Lower leg skin (tissue), 3 donors: ENCODE measurements at regions not wholly inside any gene's neighbourhood (a gene's known extent, or its start where the extent isn't known, plus 50 kb on each side); places are given as distances from the start of the nearest gene placed in this dataset.

Source experiments
- CTCF ChIP-seq, 3 donors: fragments of 450-650 bp; IDR thresholded peaks; one replicate each; pipeline ENCODE4 v1.5.1; 2016; ENCODE audit warnings: antibody characterized with exemption in 3 of 3, mild to moderate bottlenecking in 3 of 3, moderate library complexity in 2 of 3
- POLR2A ChIP-seq, 2 donors: fragments of 450-650 bp; IDR thresholded peaks; one replicate each; pipeline ENCODE4 v1.6.1; 2016 to 2017; ENCODE audit warnings: antibody characterized with exemption in 2 of 2, mild to moderate bottlenecking in 1 of 2, moderate library complexity in 1 of 2

GRCh38 chr2:228239907-228240561 is 58.5 kb upstream of the SPHKAP start:
- no peak for TF ChIP-seq CTCF (IDR thresholded peaks at IDR 0.05)
- TF ChIP-seq POLR2A (IDR thresholded peaks at IDR 0.05), result no peak
